Breast epithelium (tissue), 4 donors: ENCODE measurements at regions not wholly inside any gene's neighbourhood (a gene's known extent, or its start where the extent isn't known, plus 50 kb on each side); places are given as distances from the start of the nearest gene placed in this dataset.
"Not testable (repeated sequence)": the region's sequence is repeated elsewhere in the genome, so short reads cannot be mapped to it uniquely, and the experiment has no call there.

ENCODE experiments used
- DNase-seq, 2 donors: peaks; one replicate each; pipeline ENCODE4 v3.0.0-alpha.2; 2019; ENCODE audit warnings: low spot score in 2 of 2
- H3K27ac ChIP-seq, 2 donors: fragments of 200-600 bp; sonication (generic) in 1 of 2; one replicate each; pipeline ENCODE4 v1.5.1; 2016 to 2019; ENCODE audit warnings: mild to moderate bottlenecking in 1 of 2
- H3K27me3 ChIP-seq, 2 donors: fragments of 200-600 bp; sonication (generic) in 1 of 2; one replicate each; pipeline versions ENCODE4 v1.5.1 to v1.6.0; 2017 to 2019; ENCODE audit warnings: control low read depth in 1 of 2, mild to moderate bottlenecking in 1 of 2
- H3K36me3 ChIP-seq: fragments of 200-600 bp; one replicate; pipeline ENCODE4 v1.5.1; 2019
- H3K4me1 ChIP-seq, 2 donors: fragments of 200-600 bp; sonication (generic); one replicate each; pipeline ENCODE4 v1.5.1; 2016 to 2019; ENCODE audit warnings: control low read depth in 1 of 2
- H3K4me3 ChIP-seq, 3 donors: fragments of 200-600 bp; sonication (generic); 1 replicate in 2 of 3; 2 replicates in 1 of 3; pipeline ENCODE4 v1.5.1; 2016 to 2019; ENCODE audit warnings: mild to moderate bottlenecking in 3 of 3, moderate library complexity in 2 of 3
- H3K9me3 ChIP-seq, 2 donors: fragments of 200-600 bp; sonication (generic) in 1 of 2; one replicate each; pipeline ENCODE4 v1.5.1; 2016 to 2019; ENCODE audit warnings: control low read depth in 1 of 2
- CTCF ChIP-seq, 3 donors: fragments of 450-650 bp; IDR thresholded peaks; one replicate each; pipeline ENCODE4 v1.5.1; 2016 to 2017; ENCODE audit warnings: antibody characterized with exemption in 3 of 3, mild to moderate bottlenecking in 3 of 3, moderate library complexity in 3 of 3
- POLR2A ChIP-seq: fragments of 450-650 bp; IDR thresholded peaks from one replicate; pipeline ENCODE4 v1.6.1; 2016; ENCODE audit warnings: antibody characterized with exemption, mild to moderate bottlenecking, moderate library complexity
- POLR2AphosphoS5 ChIP-seq, 3 donors: sonication (generic); formaldehyde crosslinking; IDR thresholded peaks; one replicate each; pipeline ENCODE4 v1.6.1; 2017; ENCODE audit warnings: antibody characterized with exemption in 3 of 3
- intact Hi-C: fragments of 100-400 bp; cut with DNase I; formaldehyde crosslinking; loops from one replicate; pipeline ENCODE4 v1.15.1; 2023; ENCODE audit warnings: low total_unique reads

GRCh38 chr14:83071888-83072501 lies 1538.3 kb upstream of the SEL1L start:
- H3K4me3 ChIP-seq: no peak overlapping the region
- H3K27me3 ChIP-seq: no peaks in the 10 kb centered on the region
- H3K9me3 ChIP-seq: peaks cover 0 to 5% of the 10 kb centered on the region in 2 donors
- no peaks in the 10 kb centered on the region for H3K4me1 ChIP-seq
- no peak for DNase-seq
- no peaks in the 10 kb centered on the region for H3K36me3 ChIP-seq
- TF ChIP-seq CTCF (IDR thresholded peaks at IDR 0.05) (no peak), POLR2AphosphoS5 (IDR thresholded peaks at IDR 0.05) (no peak), POLR2A (no peak)
- intact Hi-C loops: no loop called here
- H3K27ac ChIP-seq: no peak overlapping the region

DNA sequence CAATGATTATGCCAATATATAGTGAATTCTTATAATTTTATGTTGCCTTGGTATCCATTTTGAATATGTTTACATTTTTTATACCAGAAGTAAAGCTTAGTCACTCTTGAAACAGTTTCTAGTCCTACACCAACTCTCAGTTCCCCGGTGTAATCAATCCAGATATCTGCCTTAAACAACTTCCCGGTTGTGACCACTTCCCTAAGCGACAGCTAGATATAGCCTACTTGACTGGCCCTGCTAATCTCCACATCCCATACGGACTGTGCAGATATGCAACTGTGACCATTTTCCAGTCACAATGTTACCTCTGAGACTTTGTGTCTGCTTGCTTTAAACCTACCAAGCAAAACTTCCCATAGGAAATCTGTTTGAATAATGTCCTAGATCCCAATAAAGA lies 1551.5 kb upstream of the SEL1L start:
- Histone ChIP-seq H3K36me3 (no peaks in the 10 kb centered on the region), H3K9me3 (no peaks in the 10 kb centered on the region), H3K4me3 (no peak overlapping the region), H3K27me3 (no peaks in the 10 kb centered on the region), H3K27ac (no peak overlapping the region), H3K4me1 (no peaks in the 10 kb centered on the region)
- intact Hi-C loops: no loop called here
- no peak for DNase-seq
- TF ChIP-seq CTCF (IDR thresholded peaks at IDR 0.05) (no peak), POLR2AphosphoS5 (IDR thresholded peaks at IDR 0.05) (no peak), POLR2A (no peak)

DNA sequence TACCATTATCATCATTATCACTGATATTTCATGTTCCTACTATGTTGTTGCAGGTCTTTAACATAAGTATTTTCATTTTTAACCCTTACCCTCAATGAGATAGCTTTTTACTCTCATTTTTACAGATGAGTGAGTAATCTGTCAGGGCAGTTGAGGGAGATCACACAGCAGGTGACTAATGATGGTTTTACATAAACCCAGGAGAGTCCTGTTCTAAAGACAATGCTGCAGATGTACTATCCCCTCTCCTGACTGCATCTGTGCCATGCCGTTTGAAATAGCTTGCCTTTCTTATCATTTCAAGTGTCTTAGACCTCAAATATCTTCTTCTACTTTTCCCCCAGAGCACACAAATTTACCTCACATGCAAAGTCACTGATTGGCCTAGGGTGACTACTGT lies 1552.1 kb upstream of the SEL1L start:
- no peak overlapping the region for H3K4me3 ChIP-seq
- no peaks in the 10 kb centered on the region for H3K27me3 ChIP-seq
- H3K4me1 ChIP-seq: no peaks in the 10 kb centered on the region
- TF ChIP-seq POLR2AphosphoS5 (IDR thresholded peaks at IDR 0.05) (no peak), POLR2A (no peak)
- intact Hi-C loops: no loop called here
- no peak for DNase-seq
- H3K36me3 ChIP-seq: no peaks in the 10 kb centered on the region
- H3K9me3 ChIP-seq: no peaks in the 10 kb centered on the region
- H3K27ac ChIP-seq: no peak overlapping the region

GRCh38 chr14:83091991-83092956 lies 1558.6 kb upstream of the SEL1L start:
- H3K4me1 ChIP-seq, H3K27ac ChIP-seq, H3K9me3 ChIP-seq, DNase-seq, H3K4me3 ChIP-seq, intact Hi-C loops, H3K27me3 ChIP-seq, H3K36me3 ChIP-seq: not testable (repeated sequence)

DNA sequence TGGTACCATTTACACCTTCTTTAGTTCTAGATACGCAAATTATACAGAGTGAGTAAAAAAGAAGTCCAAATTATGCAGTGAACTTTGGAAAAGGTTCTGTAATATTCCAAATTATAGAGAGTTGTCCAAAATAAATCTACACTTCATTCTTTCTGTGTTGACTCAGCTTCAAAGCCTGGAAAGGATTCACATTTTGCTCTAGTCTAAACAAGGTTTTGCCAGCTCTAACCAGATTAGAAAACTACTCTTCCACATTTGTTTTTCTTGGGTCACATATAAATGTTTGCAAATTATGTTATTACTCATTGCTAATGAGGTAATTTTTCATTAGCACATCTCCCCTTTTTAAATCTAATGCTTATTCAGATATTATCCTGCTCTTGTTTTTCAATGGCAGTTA lies 1562.4 kb upstream of the SEL1L start:
- DNase-seq: no peak
- Histone ChIP-seq H3K4me1 (no peaks in the 10 kb centered on the region), H3K27me3 (no peaks in the 10 kb centered on the region), H3K27ac (no peak overlapping the region), H3K4me3 (no peak overlapping the region), H3K9me3 (no peaks in the 10 kb centered on the region), H3K36me3 (no peaks in the 10 kb centered on the region)
- intact Hi-C loops: no loop called here
- TF ChIP-seq POLR2AphosphoS5 (IDR thresholded peaks at IDR 0.05) (no peak), POLR2A (no peak), CTCF (IDR thresholded peaks at IDR 0.05) (no peak)

- intact Hi-C loops: no loop called here
- Histone ChIP-seq H3K27me3 (no peaks in the 10 kb centered on the region), H3K4me3 (no peak overlapping the region), H3K9me3 (no peaks in the 10 kb centered on the region), H3K4me1 (no peaks in the 10 kb centered on the region), H3K36me3 (no peaks in the 10 kb centered on the region), H3K27ac (no peak overlapping the region)
- TF ChIP-seq CTCF (IDR thresholded peaks at IDR 0.05) (no peak), POLR2A (no peak)
- no peak for DNase-seq
Measured at GRCh38 chr14:83101846-83102245, 1568.2 kb upstream of the SEL1L start.
